GM23338 (cell line): ENCODE measurements at regions not wholly inside any gene's neighbourhood (a gene's known extent, or its start where the extent isn't known, plus 50 kb on each side); places are given as distances from the start of the nearest gene placed in this dataset.

Experiments
- CREB1 ChIP-seq: fragments of 250-450 bp; sonication (Bioruptor Pico); IDR thresholded peaks from 2 replicates; pipeline ENCODE4 v1.5.0; 2020; ENCODE audit warnings: low read depth, mild to moderate bottlenecking, moderate library complexity
- CTCF ChIP-seq, 2 experiments: fragments of 200-600 bp in 1 of 2; sonication (generic) in 1 of 2; conservative IDR thresholded peaks; 2 replicates each; pipeline versions ENCODE4 v1.5.1 to v1.6.1; 2016 to 2017; ENCODE audit warnings: antibody characterized with exemption in 2 of 2, low read depth in 2 of 2, mild to moderate bottlenecking in 2 of 2, moderate library complexity in 1 of 2
- EZH2 ChIP-seq: fragments of 200-600 bp; sonication (generic); IDR thresholded peaks from one replicate; pipeline ENCODE4 v1.8.0; 2017; ENCODE audit warnings: antibody characterized with exemption, mild to moderate bottlenecking, low read depth; ENCODE audit not compliant: unreplicated experiment
- EZH2phosphoT487 ChIP-seq: fragments of 200-600 bp; sonication (generic); IDR thresholded peaks from one replicate; pipeline ENCODE4 v1.8.1; 2018; ENCODE audit warnings: antibody characterized with exemption; ENCODE audit not compliant: unreplicated experiment
- JUNB ChIP-seq: IDR thresholded peaks from one replicate; pipeline ENCODE4 v1.6.1; 2016; ENCODE audit warnings: antibody characterized with exemption; ENCODE audit not compliant: unreplicated experiment
- POLR2AphosphoS5 ChIP-seq: IDR thresholded peaks from 2 replicates; pipeline ENCODE4 v1.6.1; 2016; ENCODE audit warnings: antibody characterized with exemption, low read depth
- REST ChIP-seq: IDR thresholded peaks from one replicate; pipeline ENCODE4 v1.6.1; 2018; ENCODE audit warnings: antibody characterized with exemption; ENCODE audit not compliant: unreplicated experiment
- STAT1 ChIP-seq: IDR thresholded peaks from one replicate; pipeline ENCODE4 v1.6.1; 2016; ENCODE audit warnings: antibody characterized with exemption; ENCODE audit not compliant: unreplicated experiment
- ZNF114 ChIP-seq: fragments of 250-450 bp; sonication (Bioruptor Pico); IDR thresholded peaks from 2 replicates; pipeline ENCODE4 v1.5.0; 2020; ENCODE audit warnings: mild to moderate bottlenecking, moderate library complexity
- ZNF331 ChIP-seq: fragments of 250-450 bp; sonication (Bioruptor Pico); IDR thresholded peaks from 2 replicates; pipeline ENCODE4 v1.5.0; 2020; ENCODE audit warnings: low read depth, mild to moderate bottlenecking, moderate library complexity

- TF ChIP-seq CTCF (conservative IDR thresholded peaks at IDR 0.05; ENCODE audit: low read depth in 2 of 2) (no peak), CREB1 (CRISPR knock-in tag) (no peak), POLR2AphosphoS5 (no peak), EZH2phosphoT487 (no peak), EZH2 (no peak), ZNF331 (CRISPR knock-in tag) (no peak), STAT1 (no peak), REST (no peak), JUNB (no peak), ZNF114 (no peak)
Observed at GRCh38 chr13:33945477-33945876, 127.5 kb downstream of the RFC3 start.
